Hepatocyte (in vitro differentiated cells): ENCODE measurements at regions not wholly inside any gene's neighbourhood (a gene's known extent, or its start where the extent isn't known, plus 50 kb on each side); places are given as distances from the start of the nearest gene placed in this dataset.

Experiments
- DNase-seq: peaks from one replicate; pipeline ENCODE4 v3.0.0-alpha.2; 2016; ENCODE audit warnings: low spot score
- H2AFZ ChIP-seq: fragments of 200-600 bp; sonication (generic); 2 replicates; pipeline ENCODE4 v1.6.0; 2016; ENCODE audit warnings: antibody characterized with exemption, mild to moderate bottlenecking
- H3K27ac ChIP-seq: fragments of 200-600 bp; sonication (generic); 2 replicates; pipeline ENCODE4 v1.5.1; 2016; ENCODE audit warnings: mild to moderate bottlenecking
- H3K27me3 ChIP-seq: fragments of 200-600 bp; sonication (generic); 2 replicates; pipeline ENCODE4 v1.6.1; 2016
- H3K36me3 ChIP-seq: fragments of 200-600 bp; sonication (generic); replicated peaks from 2 replicates; pipeline ENCODE4 v1.5.1; 2016; ENCODE audit warnings: low read depth; ENCODE audit not compliant: insufficient read depth
- H3K4me1 ChIP-seq: fragments of 200-600 bp; sonication (generic); 2 replicates; pipeline ENCODE4 v1.5.1; 2016; ENCODE audit warnings: mild to moderate bottlenecking, moderate library complexity; ENCODE audit not compliant: insufficient read depth
- H3K4me2 ChIP-seq: fragments of 200-600 bp; sonication (generic); 2 replicates; pipeline ENCODE4 v1.6.0; 2016
- H3K4me3 ChIP-seq: fragments of 200-600 bp; sonication (generic); 2 replicates; pipeline ENCODE4 v1.5.1; 2016; ENCODE audit warnings: mild to moderate bottlenecking
- H3K79me2 ChIP-seq: fragments of 200-600 bp; sonication (generic); 2 replicates; pipeline ENCODE4 v1.6.0; 2017; ENCODE audit warnings: mild to moderate bottlenecking
- H3K9me2 ChIP-seq: fragments of 200-600 bp; sonication (generic); replicated peaks from 2 replicates; pipeline ENCODE4 v1.6.0; 2017; ENCODE audit warnings: mild to moderate bottlenecking; ENCODE audit not compliant: insufficient read depth
- H3K9me3 ChIP-seq: fragments of 200-600 bp; sonication (generic); 2 replicates; pipeline ENCODE4 v1.5.1; 2016; ENCODE audit warnings: low read depth, mild to moderate bottlenecking
- H4K20me1 ChIP-seq: fragments of 200-600 bp; sonication (generic); 2 replicates; pipeline ENCODE4 v1.6.0; 2016; ENCODE audit warnings: mild to moderate bottlenecking; ENCODE audit not compliant: insufficient read depth, poor library complexity, severe bottlenecking
- EZH2 ChIP-seq: fragments of 200-600 bp; sonication (generic); IDR thresholded peaks from 2 replicates; pipeline ENCODE4 v1.6.1; 2016; ENCODE audit warnings: antibody characterized with exemption, mild to moderate bottlenecking, borderline replicate concordance
- EZH2phosphoT487 ChIP-seq: fragments of 200-600 bp; sonication (generic); IDR thresholded peaks from one replicate; pipeline ENCODE4 v1.6.1; 2018; ENCODE audit warnings: antibody characterized with exemption, mild to moderate bottlenecking, low read depth, moderate library complexity; ENCODE audit not compliant: unreplicated experiment, severe bottlenecking
- WGBS: methylation state at CpG from one replicate; pipeline ENCODE4 v1.1.6; 2016; ENCODE audit warnings: low lambda C conversion rate; ENCODE audit errors: missing lambda C conversion rate; 5-methylcytosine and 5-hydroxymethylcytosine counted together
- TF ChIP-seq, protein P1 (sequence below): fragments of 200-600 bp; sonication (generic); IDR thresholded peaks from 2 replicates; pipeline ENCODE4 v1.5.1; 2016; ENCODE audit warnings: antibody characterized with exemption, mild to moderate bottlenecking; ENCODE audit not compliant: poor library complexity

DNA sequence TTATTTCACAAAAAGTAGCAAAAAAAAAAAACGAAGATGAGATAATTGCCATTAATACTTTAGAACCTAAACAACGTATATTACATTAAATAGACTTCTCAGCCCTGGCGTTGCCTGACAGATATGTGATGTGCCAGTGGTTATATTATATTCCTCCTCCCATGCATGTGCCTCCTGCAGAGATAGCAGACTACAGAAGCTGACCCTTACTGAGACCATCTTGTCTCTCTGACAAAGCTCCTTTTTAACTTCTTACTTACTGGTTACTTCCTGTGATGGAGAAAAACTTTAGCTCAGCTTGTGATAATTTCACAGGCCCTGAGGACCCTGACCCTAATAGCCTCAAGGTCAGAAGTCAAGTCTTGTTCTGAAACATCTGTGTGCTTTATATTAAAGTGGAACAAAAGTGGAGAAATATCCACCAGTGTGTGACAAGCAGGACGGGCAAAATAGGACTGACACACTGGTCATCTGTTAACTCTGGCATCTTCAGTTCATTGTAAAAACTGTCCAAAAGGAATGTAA lies 80.6 kb upstream of the POU5F2 start:
- Histone ChIP-seq H3K4me2 (no peak overlapping the region), H3K4me1 (no peaks in the 10 kb centered on the region), H3K27me3 (no peaks in the 10 kb centered on the region), H3K79me2 (no peaks in the 10 kb centered on the region), H3K36me3 (no peaks in the 10 kb centered on the region), H3K4me3 (no peak overlapping the region), H4K20me1 (no peaks in the 10 kb centered on the region), H3K27ac (no peak overlapping the region), H2AFZ (no peak overlapping the region), H3K9me2 (no peaks in the 10 kb centered on the region), H3K9me3 (no peaks in the 10 kb centered on the region)
- 93% methylated on average over 4 of the region's 4 CpGs for WGBS
- DNase-seq, result no peak
- TF ChIP-seq, protein P1, sequence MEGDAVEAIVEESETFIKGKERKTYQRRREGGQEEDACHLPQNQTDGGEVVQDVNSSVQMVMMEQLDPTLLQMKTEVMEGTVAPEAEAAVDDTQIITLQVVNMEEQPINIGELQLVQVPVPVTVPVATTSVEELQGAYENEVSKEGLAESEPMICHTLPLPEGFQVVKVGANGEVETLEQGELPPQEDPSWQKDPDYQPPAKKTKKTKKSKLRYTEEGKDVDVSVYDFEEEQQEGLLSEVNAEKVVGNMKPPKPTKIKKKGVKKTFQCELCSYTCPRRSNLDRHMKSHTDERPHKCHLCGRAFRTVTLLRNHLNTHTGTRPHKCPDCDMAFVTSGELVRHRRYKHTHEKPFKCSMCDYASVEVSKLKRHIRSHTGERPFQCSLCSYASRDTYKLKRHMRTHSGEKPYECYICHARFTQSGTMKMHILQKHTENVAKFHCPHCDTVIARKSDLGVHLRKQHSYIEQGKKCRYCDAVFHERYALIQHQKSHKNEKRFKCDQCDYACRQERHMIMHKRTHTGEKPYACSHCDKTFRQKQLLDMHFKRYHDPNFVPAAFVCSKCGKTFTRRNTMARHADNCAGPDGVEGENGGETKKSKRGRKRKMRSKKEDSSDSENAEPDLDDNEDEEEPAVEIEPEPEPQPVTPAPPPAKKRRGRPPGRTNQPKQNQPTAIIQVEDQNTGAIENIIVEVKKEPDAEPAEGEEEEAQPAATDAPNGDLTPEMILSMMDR, result no peak
- no peak for TF ChIP-seq EZH2phosphoT487
- TF ChIP-seq EZH2, result no peak

DNA sequence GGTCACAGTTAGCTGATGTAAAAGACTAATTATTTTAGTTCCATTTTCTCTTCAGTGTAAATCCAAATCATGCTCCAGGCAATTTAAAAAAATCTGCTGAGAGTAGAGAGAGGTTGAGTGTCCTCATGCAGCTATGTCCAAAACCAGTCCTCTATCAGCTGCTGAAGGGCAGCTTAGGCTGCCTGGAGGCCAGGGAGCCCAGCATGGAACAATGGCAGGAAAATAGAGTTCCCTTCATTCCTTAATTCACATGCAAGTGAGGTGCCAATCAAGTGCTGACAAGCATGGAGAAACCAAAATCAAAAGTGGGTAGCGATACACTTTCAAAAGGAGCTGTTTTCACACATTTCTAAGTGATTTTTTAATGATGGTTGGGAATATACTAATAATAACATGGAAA lies 78.3 kb upstream of the POU5F2 start:
- no peaks in the 10 kb centered on the region for H4K20me1 ChIP-seq
- H3K9me2 ChIP-seq, result no peaks in the 10 kb centered on the region
- no peaks in the 10 kb centered on the region for H3K79me2 ChIP-seq
- H3K4me3 ChIP-seq, result no peak overlapping the region
- no peak overlapping the region for H3K27ac ChIP-seq
- no peaks in the 10 kb centered on the region for H3K27me3 ChIP-seq
- no peaks in the 10 kb centered on the region for H3K36me3 ChIP-seq
- 81% methylated on average over 1 of the region's 1 CpG for WGBS
- H3K4me1 ChIP-seq, result no peaks in the 10 kb centered on the region
- DNase-seq, result no peak
- no peak overlapping the region for H3K4me2 ChIP-seq
- H2AFZ ChIP-seq, result no peak overlapping the region
- TF ChIP-seq EZH2 (no peak), EZH2phosphoT487 (no peak)
- TF ChIP-seq, protein P1, result no peak
- no peaks in the 10 kb centered on the region for H3K9me3 ChIP-seq

DNA sequence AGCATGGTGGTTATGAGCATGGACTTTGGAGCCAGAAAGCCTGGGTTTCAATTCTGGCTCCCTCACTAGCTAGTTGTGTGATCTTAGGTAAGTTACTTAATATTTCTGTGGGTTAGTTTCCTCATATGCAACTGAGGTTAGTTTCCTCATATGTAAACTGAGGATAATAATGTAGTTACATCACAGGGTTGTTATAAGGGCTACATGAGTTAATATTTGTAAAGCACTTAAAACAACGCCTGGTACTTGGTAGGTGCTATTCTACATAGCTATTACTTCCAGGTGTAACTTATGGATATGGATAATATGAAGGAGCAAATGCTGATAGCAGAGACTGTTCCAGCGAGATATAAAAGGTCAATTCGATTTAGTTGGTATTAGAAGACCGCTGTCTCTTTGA lies 69.4 kb upstream of the POU5F2 start:
- H3K79me2 ChIP-seq, result no peaks in the 10 kb centered on the region
- H3K4me1 ChIP-seq, result no peaks in the 10 kb centered on the region
- no peaks in the 10 kb centered on the region for H3K36me3 ChIP-seq
- H2AFZ ChIP-seq, result no peak overlapping the region
- H3K9me2 ChIP-seq, result no peaks in the 10 kb centered on the region
- H3K27me3 ChIP-seq, result no peaks in the 10 kb centered on the region
- no peak overlapping the region for H3K4me2 ChIP-seq
- no peak overlapping the region for H3K27ac ChIP-seq
- no peak for DNase-seq
- WGBS, result 96% methylated on average over 4 of the region's 4 CpGs
- no peak overlapping the region for H3K4me3 ChIP-seq
- no peaks in the 10 kb centered on the region for H4K20me1 ChIP-seq
- H3K9me3 ChIP-seq, result no peaks in the 10 kb centered on the region
- TF ChIP-seq EZH2phosphoT487, result no peak
- no peak for TF ChIP-seq EZH2
- TF ChIP-seq, protein P1, result no peak

DNA sequence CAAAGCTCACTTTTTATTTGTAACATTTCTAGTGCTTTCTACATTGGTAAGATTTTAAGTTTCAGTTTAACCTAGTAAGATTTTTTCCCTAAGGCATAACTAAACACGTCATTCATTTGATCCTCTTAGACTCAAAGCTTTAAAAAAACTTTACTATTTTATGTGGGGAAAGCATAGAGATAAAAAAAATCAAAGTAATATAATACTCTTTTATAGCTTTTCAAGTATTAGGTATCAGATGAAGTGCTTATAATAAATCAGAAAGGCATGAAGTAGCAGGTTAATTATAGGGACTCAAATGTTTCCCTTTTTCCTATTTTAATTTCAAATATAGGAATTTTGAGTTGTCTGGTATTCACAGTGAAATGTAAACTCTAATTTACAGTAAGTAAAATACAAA lies 68.0 kb upstream of the POU5F2 start:
- WGBS, result 47% methylated on average over 1 of the region's 1 CpG
- H4K20me1 ChIP-seq, result no peaks in the 10 kb centered on the region
- no peaks in the 10 kb centered on the region for H3K27me3 ChIP-seq
- no peaks in the 10 kb centered on the region for H3K4me1 ChIP-seq
- TF ChIP-seq EZH2, result no peak
- TF ChIP-seq, protein P1, result no peak
- TF ChIP-seq EZH2phosphoT487, result no peak
- H3K36me3 ChIP-seq, result no peaks in the 10 kb centered on the region
- H3K4me2 ChIP-seq, result no peak overlapping the region
- no peak overlapping the region for H2AFZ ChIP-seq
- no peaks in the 10 kb centered on the region for H3K9me2 ChIP-seq
- no peak overlapping the region for H3K27ac ChIP-seq
- no peak for DNase-seq
- H3K9me3 ChIP-seq, result no peaks in the 10 kb centered on the region
- H3K79me2 ChIP-seq, result no peaks in the 10 kb centered on the region
- H3K4me3 ChIP-seq, result no peak overlapping the region
